Breast epithelium (tissue), 4 donors: ENCODE measurements at regions not wholly inside any gene's neighbourhood (a gene's known extent, or its start where the extent isn't known, plus 50 kb on each side); places are given as distances from the start of the nearest gene placed in this dataset.

ENCODE experiments used
- DNase-seq, 2 donors: peaks; one replicate each; pipeline ENCODE4 v3.0.0-alpha.2; 2019; ENCODE audit warnings: low spot score in 2 of 2
- H3K27ac ChIP-seq, 2 donors: fragments of 200-600 bp; sonication (generic) in 1 of 2; one replicate each; pipeline ENCODE4 v1.5.1; 2016 to 2019; ENCODE audit warnings: mild to moderate bottlenecking in 1 of 2
- H3K27me3 ChIP-seq, 2 donors: fragments of 200-600 bp; sonication (generic) in 1 of 2; one replicate each; pipeline versions ENCODE4 v1.5.1 to v1.6.0; 2017 to 2019; ENCODE audit warnings: control low read depth in 1 of 2, mild to moderate bottlenecking in 1 of 2
- H3K36me3 ChIP-seq: fragments of 200-600 bp; one replicate; pipeline ENCODE4 v1.5.1; 2019
- H3K4me1 ChIP-seq, 2 donors: fragments of 200-600 bp; sonication (generic); one replicate each; pipeline ENCODE4 v1.5.1; 2016 to 2019; ENCODE audit warnings: control low read depth in 1 of 2
- H3K4me3 ChIP-seq, 3 donors: fragments of 200-600 bp; sonication (generic); 1 replicate in 2 of 3; 2 replicates in 1 of 3; pipeline ENCODE4 v1.5.1; 2016 to 2019; ENCODE audit warnings: mild to moderate bottlenecking in 3 of 3, moderate library complexity in 2 of 3
- H3K9me3 ChIP-seq, 2 donors: fragments of 200-600 bp; sonication (generic) in 1 of 2; one replicate each; pipeline ENCODE4 v1.5.1; 2016 to 2019; ENCODE audit warnings: control low read depth in 1 of 2
- CTCF ChIP-seq, 3 donors: fragments of 450-650 bp; IDR thresholded peaks; one replicate each; pipeline ENCODE4 v1.5.1; 2016 to 2017; ENCODE audit warnings: antibody characterized with exemption in 3 of 3, mild to moderate bottlenecking in 3 of 3, moderate library complexity in 3 of 3
- POLR2A ChIP-seq: fragments of 450-650 bp; IDR thresholded peaks from one replicate; pipeline ENCODE4 v1.6.1; 2016; ENCODE audit warnings: antibody characterized with exemption, mild to moderate bottlenecking, moderate library complexity
- POLR2AphosphoS5 ChIP-seq, 3 donors: sonication (generic); formaldehyde crosslinking; IDR thresholded peaks; one replicate each; pipeline ENCODE4 v1.6.1; 2017; ENCODE audit warnings: antibody characterized with exemption in 3 of 3
- intact Hi-C: fragments of 100-400 bp; cut with DNase I; formaldehyde crosslinking; loops from one replicate; pipeline ENCODE4 v1.15.1; 2023; ENCODE audit warnings: low total_unique reads

GRCh38 chr21:29436650-29437049, 137.9 kb downstream of the BACH1 start:
- no peak overlapping the region for H3K4me3 ChIP-seq
- TF ChIP-seq POLR2AphosphoS5 (IDR thresholded peaks at IDR 0.05) (no peak), CTCF (IDR thresholded peaks at IDR 0.05) (no peak), POLR2A (no peak)
- H3K4me1 ChIP-seq, result no peaks in the 10 kb centered on the region
- H3K9me3 ChIP-seq, result no peaks in the 10 kb centered on the region
- H3K27ac ChIP-seq, result no peak overlapping the region
- no peaks in the 10 kb centered on the region for H3K27me3 ChIP-seq
- DNase-seq, result no peak
- intact Hi-C loops, result no loop called here
- H3K36me3 ChIP-seq, result no peaks in the 10 kb centered on the region

- Histone ChIP-seq H3K27ac (no peak overlapping the region), H3K9me3 (no peaks in the 10 kb centered on the region), H3K27me3 (no peaks in the 10 kb centered on the region), H3K4me1 (no peaks in the 10 kb centered on the region), H3K4me3 (no peak overlapping the region), H3K36me3 (no peaks in the 10 kb centered on the region)
- intact Hi-C loops, result loop anchor here (2.0 kb wide), 1 partner anchor 27 kb away; no protein-coding TSS in a partner anchor
- TF ChIP-seq POLR2A, result no peak
- no peak for TF ChIP-seq CTCF (IDR thresholded peaks at IDR 0.05)
- no peak for TF ChIP-seq POLR2AphosphoS5 (IDR thresholded peaks at IDR 0.05)
- DNase-seq, result no peak
Measured at GRCh38 chr21:29441651-29442050, 142.9 kb downstream of the BACH1 start.

GRCh38 chr21:29443411-29444010, 144.8 kb downstream of the BACH1 start:
- no peaks in the 10 kb centered on the region for H3K36me3 ChIP-seq
- TF ChIP-seq POLR2AphosphoS5 (IDR thresholded peaks at IDR 0.05), result no peak
- no peak for TF ChIP-seq CTCF (IDR thresholded peaks at IDR 0.05)
- TF ChIP-seq POLR2A, result no peak
- no peak overlapping the region for H3K27ac ChIP-seq
- peaks cover 5 to 11% of the 10 kb centered on the region in 2 donors for H3K9me3 ChIP-seq
- no peak overlapping the region for H3K4me3 ChIP-seq
- intact Hi-C loops, result no loop called here
- no peak for DNase-seq
- H3K27me3 ChIP-seq, result no peaks in the 10 kb centered on the region
- no peaks in the 10 kb centered on the region for H3K4me1 ChIP-seq

- Histone ChIP-seq H3K4me3 (no peak overlapping the region), H3K27ac (no peak overlapping the region), H3K4me1 (no peaks in the 10 kb centered on the region), H3K9me3 (peaks cover 5 to 21% of the 10 kb centered on the region in 2 donors), H3K36me3 (no peaks in the 10 kb centered on the region), H3K27me3 (no peaks in the 10 kb centered on the region)
- intact Hi-C loops, result no loop called here
- no peak for DNase-seq
- TF ChIP-seq POLR2A (no peak), POLR2AphosphoS5 (IDR thresholded peaks at IDR 0.05) (no peak), CTCF (IDR thresholded peaks at IDR 0.05) (no peak)
Measured at GRCh38 chr21:29448766-29449165, 150.0 kb downstream of the BACH1 start.

- Histone ChIP-seq H3K27me3 (no peaks in the 10 kb centered on the region), H3K27ac (no peak overlapping the region), H3K4me1 (no peaks in the 10 kb centered on the region), H3K4me3 (no peak overlapping the region), H3K36me3 (no peaks in the 10 kb centered on the region), H3K9me3 (peaks cover 5 to 21% of the 10 kb centered on the region in 2 donors)
- DNase-seq, result no peak
- intact Hi-C loops, result no loop called here
- TF ChIP-seq POLR2A, result no peak
- no peak for TF ChIP-seq POLR2AphosphoS5 (IDR thresholded peaks at IDR 0.05)
- TF ChIP-seq CTCF (IDR thresholded peaks at IDR 0.05), result no peak
Measured at GRCh38 chr21:29449306-29449950, 150.7 kb downstream of the BACH1 start.
